Stimulated activated CD4-positive, alpha-beta T cell treated with anti-CD3 and anti-CD28 coated beads, Interleukin-12 subunit alpha, Interleukin-12 subunit beta, amount 100 ng/mL, for 4 hours (primary cell): ENCODE measurements at regions not wholly inside any gene's neighbourhood (a gene's known extent, or its start where the extent isn't known, plus 50 kb on each side); places are given as distances from the start of the nearest gene placed in this dataset.

Experiments
- DNase-seq: peaks from one replicate; pipeline ENCODE4 v3.0.0-alpha.2; 2020

- DNase-seq, result no peak
Observed at GRCh38 chr5:35416217-35416988, 186.1 kb upstream of the PRLR start.

GRCh38 chr5:35415309-35415708, 185.0 kb upstream of the PRLR start:
- DNase-seq, result no peak

DNA sequence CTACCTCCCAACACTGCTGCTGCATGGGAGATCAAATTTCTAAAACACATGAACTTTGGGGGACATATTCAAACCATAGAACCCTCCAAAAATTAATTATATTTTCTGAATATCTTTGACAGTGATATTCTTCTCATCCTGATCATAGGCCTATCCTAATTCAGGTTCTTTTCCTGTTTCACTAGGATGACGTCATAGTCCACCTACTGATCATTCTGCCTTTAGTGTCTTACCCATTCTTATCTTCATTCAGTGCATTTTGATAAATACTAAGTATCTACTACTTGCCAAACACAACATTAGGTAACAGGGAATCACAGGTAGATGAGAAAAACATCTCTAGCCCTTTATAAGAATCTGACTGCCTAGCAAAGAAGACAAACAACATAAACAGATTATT, 179.1 kb upstream of the PRLR start:
- no peak for DNase-seq

- no peak for DNase-seq
Observed at GRCh38 chr5:35408146-35408545, 177.9 kb upstream of the PRLR start.

- DNase-seq, result no peak
Observed at GRCh38 chr5:35407697-35408096, 177.4 kb upstream of the PRLR start.

DNA sequence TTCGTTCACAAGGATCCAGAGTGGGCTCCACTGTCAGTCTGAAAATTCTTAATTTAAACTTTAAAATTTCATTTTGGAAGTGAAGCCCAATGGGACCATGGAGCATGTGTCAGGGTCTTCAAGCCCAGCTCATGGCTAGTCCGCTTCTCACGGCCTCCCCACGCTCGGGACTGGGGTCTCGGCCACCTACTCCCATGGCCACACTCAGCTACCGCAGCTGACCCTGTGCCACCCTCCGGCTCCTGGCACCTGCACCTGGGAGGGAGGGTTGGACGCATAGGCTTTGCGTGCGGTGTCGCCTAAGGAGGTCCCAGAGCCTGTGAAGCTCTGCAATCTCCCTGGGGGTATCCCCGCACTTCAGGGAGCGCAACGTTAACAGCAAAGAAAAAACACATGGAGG, 175.7 kb upstream of the PRLR start:
- DNase-seq, result no peak

DNA sequence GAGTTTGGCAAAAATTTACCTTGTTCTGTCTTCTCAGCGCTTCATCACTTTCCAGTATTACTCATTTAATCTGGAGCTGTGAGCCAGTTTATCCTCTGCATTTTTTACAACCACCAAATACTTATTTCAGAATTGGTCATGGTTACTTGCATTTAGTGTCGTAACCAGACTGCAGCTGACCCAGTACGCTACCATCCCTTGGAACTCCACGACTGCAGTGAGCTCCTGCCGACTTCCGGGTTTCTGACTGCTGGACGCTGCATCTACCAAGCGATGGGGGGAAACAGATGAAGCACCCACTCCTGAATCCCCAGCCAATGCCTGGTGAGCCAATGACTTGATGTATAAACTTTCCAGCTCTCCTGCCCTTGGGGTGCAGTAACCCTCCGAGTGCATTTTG, 174.4 kb upstream of the PRLR start:
- no peak for DNase-seq

GRCh38 chr5:35393901-35394300, 163.6 kb upstream of the PRLR start:
- DNase-seq, result no peak

DNA sequence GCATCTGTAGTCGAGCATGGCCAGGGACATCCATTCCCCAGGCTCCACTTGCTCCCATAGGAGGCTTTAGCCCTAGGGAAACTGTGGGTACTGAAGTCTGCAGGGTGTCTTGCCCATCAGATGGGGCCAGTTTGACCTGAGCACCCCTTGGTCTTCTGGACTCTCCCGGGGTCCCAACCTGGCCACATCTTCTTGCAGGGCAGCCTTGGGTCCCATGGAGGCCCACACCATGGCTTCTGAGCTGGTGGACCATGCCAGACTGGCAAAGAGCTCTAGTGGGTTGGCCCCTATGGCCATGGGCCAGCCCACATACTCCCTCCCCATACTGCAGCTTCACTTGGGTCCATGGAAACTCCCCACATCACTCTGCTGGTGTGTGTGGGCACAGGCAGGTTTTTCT, 154.4 kb upstream of the PRLR start:
- no peak for DNase-seq

- no peak for DNase-seq
Observed at GRCh38 chr5:35383041-35383440, 152.8 kb upstream of the PRLR start.

DNA sequence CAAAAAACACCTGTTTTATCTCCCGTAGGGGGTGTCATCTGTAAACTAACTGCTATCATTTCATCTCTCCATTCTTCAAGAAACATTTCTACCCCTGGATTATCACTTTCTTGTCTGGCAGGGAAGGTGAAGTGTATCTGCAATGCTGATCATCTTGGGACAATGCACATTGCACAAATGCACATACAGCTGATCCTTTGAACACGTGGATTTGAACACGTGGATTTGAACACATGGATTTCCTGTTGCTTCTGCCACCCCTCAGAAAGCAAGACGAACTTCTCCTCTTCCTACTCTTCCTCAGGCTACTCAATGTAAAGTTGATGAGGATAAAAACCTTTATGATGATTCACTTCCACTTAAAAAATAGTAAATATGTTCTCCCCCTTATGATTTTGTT, 147.4 kb upstream of the PRLR start:
- no peak for DNase-seq

GRCh38 chr5:35374584-35374983, 144.3 kb upstream of the PRLR start:
- DNase-seq, result no peak

- no peak for DNase-seq
Observed at GRCh38 chr5:35373249-35373648, 143.0 kb upstream of the PRLR start.

DNA sequence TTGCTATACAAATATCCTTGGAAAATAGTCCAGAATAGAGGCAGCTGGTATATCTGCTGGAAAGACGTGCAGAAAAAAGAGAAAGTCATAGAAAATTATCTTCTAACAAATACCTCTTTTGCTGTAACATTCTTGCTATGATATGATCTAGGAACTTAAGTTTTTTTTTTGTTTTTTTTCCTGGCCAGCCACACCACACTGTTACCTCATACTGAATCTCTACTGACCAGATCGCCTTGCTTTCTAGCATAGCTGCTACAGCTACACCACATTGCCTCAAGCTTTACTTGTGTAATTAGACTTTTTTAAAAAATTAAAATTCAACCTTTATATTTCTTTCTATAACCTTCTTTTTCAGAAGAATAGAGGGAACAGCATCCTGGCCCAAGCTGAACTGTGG, 142.2 kb upstream of the PRLR start:
- no peak for DNase-seq

GRCh38 chr5:35371951-35372426, 141.7 kb upstream of the PRLR start:
- no peak for DNase-seq

DNA sequence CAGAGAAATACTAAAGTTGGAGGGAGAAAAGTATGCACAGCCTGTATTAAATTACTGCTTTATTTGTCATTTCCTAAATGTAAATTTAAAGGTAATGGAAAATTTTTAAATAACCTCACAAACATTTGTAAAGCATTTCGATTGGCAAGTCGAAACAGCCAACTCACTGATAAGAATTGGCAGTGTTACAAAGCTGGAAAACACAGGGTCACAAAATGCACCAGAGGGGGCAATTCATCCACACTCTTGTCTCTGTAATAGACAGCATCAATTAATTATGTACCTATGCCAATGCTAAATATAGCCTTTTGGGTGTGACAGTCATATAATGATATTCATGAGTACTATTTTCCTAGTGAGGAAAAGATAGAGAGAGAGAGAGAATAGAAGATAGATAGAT, 140.6 kb upstream of the PRLR start:
- no peak for DNase-seq

DNA sequence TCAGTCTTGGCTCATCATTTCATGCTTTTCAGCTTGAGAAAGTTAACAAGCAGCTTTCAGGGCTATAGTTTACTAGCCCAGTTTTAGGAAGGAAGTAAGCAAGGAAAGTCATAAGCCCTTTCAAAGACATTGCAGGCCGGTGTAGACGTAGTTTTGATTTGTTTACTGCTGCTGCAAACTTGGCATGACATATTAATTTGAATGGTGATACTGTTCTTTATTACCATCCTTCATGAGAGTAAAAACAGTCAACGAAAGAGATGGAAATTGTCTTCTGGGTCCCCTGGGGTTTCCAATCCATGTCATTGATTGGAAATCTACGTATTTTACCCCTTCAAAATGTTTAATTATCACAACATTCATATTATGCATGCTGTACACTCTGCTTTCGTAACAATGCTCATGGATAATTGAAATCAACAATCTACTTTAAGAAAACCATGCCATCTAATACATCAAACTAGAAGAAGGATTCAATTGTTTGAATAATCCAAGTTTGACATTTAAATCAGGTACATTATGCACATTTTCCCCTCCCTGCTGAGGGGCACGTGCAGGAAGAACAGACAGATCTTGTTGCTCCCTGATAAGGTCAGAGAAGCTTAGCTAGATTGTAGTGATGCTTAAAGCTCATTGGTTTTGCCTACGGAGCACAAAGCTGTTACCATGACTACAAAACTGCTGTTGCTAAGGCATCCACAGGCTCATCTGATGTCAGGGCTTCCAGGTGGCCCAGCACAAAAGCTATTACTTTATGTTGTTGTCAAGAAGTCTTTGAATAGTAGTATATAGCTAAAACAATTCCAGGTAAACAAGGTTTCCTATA, 139.9 kb upstream of the PRLR start:
- no peak for DNase-seq

DNA sequence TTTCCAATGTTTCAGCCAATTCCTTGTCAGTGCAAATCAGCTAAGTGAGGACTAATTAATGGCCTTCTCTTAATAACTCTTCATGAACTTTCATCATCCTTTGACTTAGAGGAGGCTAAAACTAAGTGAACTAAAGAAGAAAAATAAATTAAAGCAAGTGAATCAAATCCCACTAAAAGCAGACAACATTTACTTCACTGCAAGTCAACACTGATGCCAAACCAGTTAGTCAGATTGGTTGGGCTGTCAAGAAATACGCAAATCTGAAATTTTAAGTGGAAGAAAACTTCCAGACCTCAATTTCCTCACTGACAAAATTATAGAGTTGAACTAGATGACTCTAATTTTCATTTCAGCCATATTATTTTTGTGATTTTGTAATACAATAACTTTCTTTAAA, 137.2 kb upstream of the PRLR start:
- DNase-seq, result no peak

DNA sequence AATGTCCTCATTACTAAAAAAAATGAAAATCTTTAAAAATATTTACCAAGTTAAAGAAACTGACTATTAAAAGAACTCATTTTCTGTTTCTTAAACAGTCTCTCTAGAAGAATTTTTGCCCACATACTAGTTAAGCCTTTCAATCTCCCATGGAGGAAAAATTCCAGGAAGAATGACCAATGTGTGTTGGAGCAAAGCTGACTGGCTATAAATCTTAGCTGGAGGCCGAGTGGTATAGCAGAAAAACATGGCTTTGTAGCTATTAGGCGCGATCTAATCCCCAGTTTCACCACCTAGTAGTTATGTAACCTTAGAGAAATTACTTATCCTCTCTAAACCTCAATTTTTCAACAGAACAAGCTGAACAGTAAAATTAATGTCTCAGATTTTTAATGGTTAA, 135.5 kb upstream of the PRLR start:
- DNase-seq, result no peak

DNA sequence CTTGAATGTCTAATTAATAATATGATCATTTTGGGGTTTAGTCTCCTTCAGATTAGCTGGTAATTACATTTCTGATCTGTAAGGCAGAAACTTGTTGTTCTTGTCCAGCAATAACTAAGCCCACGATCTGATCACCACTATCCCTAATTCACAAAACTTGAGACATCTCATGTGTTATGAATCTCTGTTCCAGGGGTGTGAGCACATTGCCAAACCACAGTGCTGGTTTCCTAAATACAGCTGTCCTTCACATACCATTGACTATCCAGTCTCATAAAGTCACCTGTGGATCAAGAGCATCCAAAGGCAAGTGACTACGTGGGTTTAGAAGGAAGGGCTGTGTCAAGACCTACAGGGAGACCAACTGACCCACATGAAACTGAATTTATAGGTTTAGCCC, 134.1 kb upstream of the PRLR start:
- no peak for DNase-seq

DNA sequence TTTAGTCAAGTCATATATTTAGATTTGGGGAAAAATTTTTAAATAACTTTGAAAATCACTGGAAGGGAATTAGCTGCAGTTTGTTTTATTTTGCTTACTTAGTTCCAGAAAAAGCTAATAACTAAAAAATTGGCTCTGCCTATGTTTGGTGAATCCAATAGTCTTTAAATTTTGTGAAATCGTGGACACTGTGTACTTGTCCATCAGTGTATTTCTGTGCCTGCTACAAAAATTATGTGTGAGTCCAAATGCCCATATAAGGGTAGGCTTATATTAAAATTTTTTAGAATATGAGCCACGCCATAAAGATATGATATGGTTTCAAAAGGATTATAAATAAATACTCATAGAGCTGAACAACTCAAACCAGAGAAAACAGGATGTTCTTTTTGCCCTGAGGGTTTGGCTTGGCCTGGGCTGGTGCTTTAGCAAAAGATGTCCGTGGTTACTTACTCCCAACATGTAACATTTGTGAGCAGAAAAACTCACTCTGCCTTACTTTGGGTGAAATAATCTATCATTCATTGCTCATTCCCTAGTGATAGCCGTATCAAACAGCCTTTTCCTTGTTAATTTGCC, 133.2 kb upstream of the PRLR start:
- DNase-seq, result no peak

DNA sequence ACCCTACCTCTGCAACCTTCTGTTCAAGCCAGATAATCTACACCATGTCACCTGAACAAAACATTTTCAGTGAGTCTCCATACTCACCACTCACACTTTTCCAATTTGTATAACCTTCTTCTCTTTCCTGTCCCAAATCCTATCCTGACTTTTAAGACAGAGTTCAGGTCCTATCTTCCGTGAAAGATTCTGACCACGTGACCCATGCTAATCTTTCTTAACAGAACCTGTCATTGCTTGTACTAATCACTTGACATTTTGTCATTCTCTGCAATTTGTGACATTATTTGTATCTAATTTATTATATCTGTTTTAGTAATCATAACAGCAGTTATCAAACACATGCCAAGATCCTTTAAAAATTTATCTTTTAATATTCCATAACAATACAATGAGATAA, 132.5 kb upstream of the PRLR start:
- DNase-seq, result no peak

GRCh38 chr5:35360671-35361070, 130.4 kb upstream of the PRLR start:
- DNase-seq, result no peak

- DNase-seq, result no peak
Observed at GRCh38 chr5:35359859-35360258, 129.6 kb upstream of the PRLR start.
